ENCODE measurements at regions not wholly inside any gene's neighbourhood (a gene's known extent, or its start where the extent isn't known, plus 50 kb on each side); places are given as distances from the start of the nearest gene placed in this dataset.

- TF ChIP-seq, protein P1, sequence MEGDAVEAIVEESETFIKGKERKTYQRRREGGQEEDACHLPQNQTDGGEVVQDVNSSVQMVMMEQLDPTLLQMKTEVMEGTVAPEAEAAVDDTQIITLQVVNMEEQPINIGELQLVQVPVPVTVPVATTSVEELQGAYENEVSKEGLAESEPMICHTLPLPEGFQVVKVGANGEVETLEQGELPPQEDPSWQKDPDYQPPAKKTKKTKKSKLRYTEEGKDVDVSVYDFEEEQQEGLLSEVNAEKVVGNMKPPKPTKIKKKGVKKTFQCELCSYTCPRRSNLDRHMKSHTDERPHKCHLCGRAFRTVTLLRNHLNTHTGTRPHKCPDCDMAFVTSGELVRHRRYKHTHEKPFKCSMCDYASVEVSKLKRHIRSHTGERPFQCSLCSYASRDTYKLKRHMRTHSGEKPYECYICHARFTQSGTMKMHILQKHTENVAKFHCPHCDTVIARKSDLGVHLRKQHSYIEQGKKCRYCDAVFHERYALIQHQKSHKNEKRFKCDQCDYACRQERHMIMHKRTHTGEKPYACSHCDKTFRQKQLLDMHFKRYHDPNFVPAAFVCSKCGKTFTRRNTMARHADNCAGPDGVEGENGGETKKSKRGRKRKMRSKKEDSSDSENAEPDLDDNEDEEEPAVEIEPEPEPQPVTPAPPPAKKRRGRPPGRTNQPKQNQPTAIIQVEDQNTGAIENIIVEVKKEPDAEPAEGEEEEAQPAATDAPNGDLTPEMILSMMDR (IDR thresholded peaks at IDR 0.05) = no peak
- TF ChIP-seq POLR2A (IDR thresholded peaks at IDR 0.05) = no peak
- TF ChIP-seq EP300 (IDR thresholded peaks at IDR 0.05) = no peak
- no peak for TF ChIP-seq POLR2AphosphoS5 (IDR thresholded peaks at IDR 0.05)
- Histone ChIP-seq H3K4me3 (no peak overlapping the region), H3K27ac (no peak overlapping the region), H3K36me3 (no peaks in the 10 kb centered on the region), H3K27me3 (no peaks in the 10 kb centered on the region), H3K9me3 (no peaks in the 10 kb centered on the region), H3K4me1 (no peaks in the 10 kb centered on the region)
- ATAC-seq (ENCODE audit: low FRiP score in 2 of 2) (no peak), DNase-seq (no peak)
- 43 to 54% methylated on average over 3 of the region's 3 CpGs for WGBS, 2 donors
Observed at GRCh38 chr9:118991366-118992285, 377.6 kb downstream of the BRINP1 start.

GRCh38 chr9:118992813-118993794, 376.1 kb downstream of the BRINP1 start:
- Histone ChIP-seq H3K4me3 (no peak overlapping the region), H3K27me3 (no peaks in the 10 kb centered on the region), H3K36me3 (no peaks in the 10 kb centered on the region), H3K27ac (no peak overlapping the region), H3K9me3 (no peaks in the 10 kb centered on the region), H3K4me1 (no peaks in the 10 kb centered on the region)
- ATAC-seq (ENCODE audit: low FRiP score in 2 of 2) (no peak), DNase-seq (no peak)
- TF ChIP-seq POLR2A (IDR thresholded peaks at IDR 0.05) (no peak), POLR2AphosphoS5 (IDR thresholded peaks at IDR 0.05) (no peak), EP300 (IDR thresholded peaks at IDR 0.05) (no peak)
- TF ChIP-seq, protein P1 (IDR thresholded peaks at IDR 0.05) = no peak
- WGBS, 2 donors = 57 to 58% methylated on average over 15 of the region's 15 CpGs

DNA sequence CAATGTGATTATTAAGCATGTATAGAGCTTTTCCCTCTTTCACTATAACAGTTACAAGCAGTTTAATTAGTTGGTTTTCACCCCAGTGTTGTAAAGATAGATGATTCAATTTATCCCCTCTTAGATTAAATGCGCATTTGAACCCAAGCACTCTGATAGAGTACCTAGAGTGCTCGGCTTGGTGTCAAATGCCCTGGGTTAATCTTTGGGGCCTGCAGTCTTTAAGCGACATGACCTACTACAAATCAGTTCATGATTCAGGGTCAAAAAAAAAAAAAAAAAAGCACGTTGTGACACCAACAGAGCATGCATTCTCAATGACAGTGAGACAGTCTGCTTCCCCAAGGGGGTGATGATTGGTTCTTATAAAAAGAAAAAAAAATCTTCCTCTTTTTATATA, 375.3 kb downstream of the BRINP1 start:
- Histone ChIP-seq H3K4me1 (no peaks in the 10 kb centered on the region), H3K36me3 (no peaks in the 10 kb centered on the region), H3K27me3 (no peaks in the 10 kb centered on the region), H3K27ac (no peak overlapping the region), H3K4me3 (no peak overlapping the region), H3K9me3 (no peaks in the 10 kb centered on the region)
- no peak for DNase-seq
- no peak for ATAC-seq (ENCODE audit: low FRiP score in 2 of 2)
- TF ChIP-seq POLR2A (IDR thresholded peaks at IDR 0.05) (no peak), EP300 (IDR thresholded peaks at IDR 0.05) (no peak), POLR2AphosphoS5 (IDR thresholded peaks at IDR 0.05) (no peak)
- TF ChIP-seq, protein P1 (IDR thresholded peaks at IDR 0.05) = no peak
- 69 to 71% methylated on average over 4 of the region's 4 CpGs for WGBS, 2 donors

DNA sequence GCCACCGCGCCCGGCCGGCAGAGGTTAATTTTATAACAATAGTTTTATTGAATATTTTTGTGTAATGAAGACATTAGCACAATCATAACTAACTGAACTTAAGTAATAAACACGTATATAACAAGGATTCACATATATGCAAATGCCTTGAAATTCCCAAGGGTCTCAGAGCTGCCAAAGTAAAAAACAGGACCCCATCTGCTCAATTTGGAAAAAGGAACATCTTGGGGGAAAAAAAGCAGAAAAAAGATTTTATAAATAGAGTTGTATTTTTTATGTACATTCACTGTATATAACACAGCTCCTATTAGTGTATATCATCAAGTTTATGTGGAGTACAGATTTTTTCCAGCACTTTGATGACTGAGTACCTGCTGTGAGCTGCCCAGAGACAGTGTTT, 366.7 kb downstream of the BRINP1 start:
- ATAC-seq (ENCODE audit: low FRiP score in 2 of 2) = no peak
- no peak overlapping the region for H3K27ac ChIP-seq
- 90 to 91% methylated on average over 5 of the region's 5 CpGs for WGBS, 2 donors

More for the DNA sequence above, 366.7 kb downstream of the BRINP1 start:
- no peak overlapping the region for H3K4me3 ChIP-seq
- DNase-seq = no peak
- H3K27me3 ChIP-seq = no peaks in the 10 kb centered on the region
- H3K36me3 ChIP-seq = no peaks in the 10 kb centered on the region
- peaks cover 0 to 8% (median 2%) of the 10 kb centered on the region in 4 donors for H3K4me1 ChIP-seq
- H3K9me3 ChIP-seq = no peaks in the 10 kb centered on the region
- TF ChIP-seq EP300 (IDR thresholded peaks at IDR 0.05) = no peak
- TF ChIP-seq POLR2A (IDR thresholded peaks at IDR 0.05) = no peak
- TF ChIP-seq, protein P1 (IDR thresholded peaks at IDR 0.05) = no peak
- no peak for TF ChIP-seq POLR2AphosphoS5 (IDR thresholded peaks at IDR 0.05)

Measured in upper lobe of left lung (tissue), 6 donors.